RWPE1 (cell line): ENCODE measurements at regions not wholly inside any gene's neighbourhood (a gene's known extent, or its start where the extent isn't known, plus 50 kb on each side); places are given as distances from the start of the nearest gene placed in this dataset.

Source experiments
- CTCF ChIA-PET: fragments of 350-600 bp; sonication (Branson Sonifier 250); formaldehyde crosslinking; extraction: SDS; loops from one replicate; lab custom pipeline; 2021; lab: Yijun Ruan, JAX
- POLR2A ChIA-PET: fragments of 400-600 bp; formaldehyde crosslinking; extraction: SDS; loops from one replicate; lab custom pipeline; 2020; ENCODE audit warnings: antibody characterized with exemption; ENCODE audit not compliant: low non-redundant PET; lab: Yijun Ruan, JAX
- DNase-seq: peaks from one replicate; pipeline ENCODE4 v3.0.0; 2012; ENCODE audit warnings: low spot score
- H3K27ac ChIP-seq: fragments of 450-650 bp; 2 replicates; pipeline ENCODE4 v1.5.1; 2017
- TF ChIP-seq, protein P1 (sequence below): fragments of 450-650 bp; conservative IDR thresholded peaks from 2 replicates; pipeline ENCODE4 v1.5.1; 2017; ENCODE audit warnings: low read depth, mild to moderate bottlenecking

- ChIA-PET CTCF (interaction anchor here (0.6 kb wide), 1 partner anchor 316 kb away, joined by 3 read pairs; no protein-coding TSS in a partner anchor), POLR2A (no interaction called here)
- TF ChIP-seq, protein P1, sequence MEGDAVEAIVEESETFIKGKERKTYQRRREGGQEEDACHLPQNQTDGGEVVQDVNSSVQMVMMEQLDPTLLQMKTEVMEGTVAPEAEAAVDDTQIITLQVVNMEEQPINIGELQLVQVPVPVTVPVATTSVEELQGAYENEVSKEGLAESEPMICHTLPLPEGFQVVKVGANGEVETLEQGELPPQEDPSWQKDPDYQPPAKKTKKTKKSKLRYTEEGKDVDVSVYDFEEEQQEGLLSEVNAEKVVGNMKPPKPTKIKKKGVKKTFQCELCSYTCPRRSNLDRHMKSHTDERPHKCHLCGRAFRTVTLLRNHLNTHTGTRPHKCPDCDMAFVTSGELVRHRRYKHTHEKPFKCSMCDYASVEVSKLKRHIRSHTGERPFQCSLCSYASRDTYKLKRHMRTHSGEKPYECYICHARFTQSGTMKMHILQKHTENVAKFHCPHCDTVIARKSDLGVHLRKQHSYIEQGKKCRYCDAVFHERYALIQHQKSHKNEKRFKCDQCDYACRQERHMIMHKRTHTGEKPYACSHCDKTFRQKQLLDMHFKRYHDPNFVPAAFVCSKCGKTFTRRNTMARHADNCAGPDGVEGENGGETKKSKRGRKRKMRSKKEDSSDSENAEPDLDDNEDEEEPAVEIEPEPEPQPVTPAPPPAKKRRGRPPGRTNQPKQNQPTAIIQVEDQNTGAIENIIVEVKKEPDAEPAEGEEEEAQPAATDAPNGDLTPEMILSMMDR = no peak
Observed at GRCh38 chr7:26538216-26538615, 246.6 kb downstream of the SNX10 start.

GRCh38 chr7:26538689-26539088 lies 247.0 kb downstream of the SNX10 start:
- POLR2A ChIA-PET = no interaction called here
- no peak for DNase-seq
- CTCF ChIA-PET = interaction anchor here (0.6 kb wide), 1 partner anchor 316 kb away, joined by 3 read pairs; no protein-coding TSS in a partner anchor
- H3K27ac ChIP-seq = no peak overlapping the region
- TF ChIP-seq, protein P1 = no peak

More at GRCh38 chr7:26538216-26538615, 246.6 kb downstream of the SNX10 start:
- no peak for DNase-seq
- no peak overlapping the region for H3K27ac ChIP-seq

DNA sequence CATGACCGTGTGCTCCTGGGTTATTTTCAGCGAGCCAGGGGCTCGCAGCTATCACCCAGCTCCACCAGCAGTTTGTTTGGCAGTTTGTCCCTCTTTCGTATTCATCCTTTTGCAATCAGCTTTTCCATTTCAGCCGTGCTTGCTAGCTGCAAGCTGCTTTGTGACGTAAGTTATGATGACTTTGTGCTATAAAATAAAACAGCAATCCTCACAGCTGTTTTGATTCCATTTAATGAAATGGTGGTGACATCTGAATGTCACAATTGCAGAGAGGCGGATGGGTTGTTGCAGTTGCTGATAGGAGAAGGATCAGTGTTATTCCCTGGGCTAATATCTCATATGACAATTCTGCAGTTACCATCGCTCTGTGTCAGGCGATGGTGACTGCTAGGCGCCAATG lies 251.7 kb downstream of the SNX10 start:
- ChIA-PET CTCF (no interaction called here), POLR2A (no interaction called here)
- no peak for DNase-seq
- TF ChIP-seq, protein P1 = no peak
- no peak overlapping the region for H3K27ac ChIP-seq

- no peak overlapping the region for H3K27ac ChIP-seq
- DNase-seq = no peak
- CTCF ChIA-PET = no interaction called here
- TF ChIP-seq, protein P1 = no peak
- POLR2A ChIA-PET = no interaction called here
Observed at GRCh38 chr7:26543951-26544350, 252.3 kb downstream of the SNX10 start.

- ChIA-PET POLR2A (interaction anchor here (0.6 kb wide), 1 partner anchor 784 kb away, joined by 3 read pairs; no protein-coding TSS in a partner anchor), CTCF (interaction anchor here (0.7 kb wide), 1 partner anchor 682 kb away, joined by 7 read pairs; no protein-coding TSS in a partner anchor)
- no peak for DNase-seq
- TF ChIP-seq, protein P1 = no peak
- H3K27ac ChIP-seq = no peak overlapping the region
Observed at GRCh38 chr7:26546508-26547053, 254.9 kb downstream of the SNX10 start.

GRCh38 chr7:26547156-26547555 lies 255.5 kb downstream of the SNX10 start:
- ChIA-PET POLR2A (no interaction called here), CTCF (interaction anchor here (1.8 kb wide), 1 partner anchor 178 kb away, joined by 4 read pairs; no protein-coding TSS in a partner anchor)
- H3K27ac ChIP-seq = no peak overlapping the region
- DNase-seq = no peak
- TF ChIP-seq, protein P1 = no peak
